ENCODE measurements at regions not wholly inside any gene's neighbourhood (a gene's known extent, or its start where the extent isn't known, plus 50 kb on each side); places are given as distances from the start of the nearest gene placed in this dataset.
"Not testable (repeated sequence)": the region's sequence is repeated elsewhere in the genome, so short reads cannot be mapped to it uniquely, and the experiment has no call there.

- no peaks in the 10 kb centered on the region for H3K27me3 Mint-ChIP-seq (ENCODE audit: unreplicated experiment)
- no peak overlapping the region for H3K4me3 Mint-ChIP-seq (ENCODE audit: unreplicated experiment)
- H3K9me3 Mint-ChIP-seq (ENCODE audit: unreplicated experiment), result no peaks in the 10 kb centered on the region
- H3K36me3 Mint-ChIP-seq (ENCODE audit: unreplicated experiment), result no peaks in the 10 kb centered on the region
- peaks cover 3% of the 10 kb centered on the region for H3K4me1 Mint-ChIP-seq (ENCODE audit: low read depth, unreplicated experiment)
- H3K27ac Mint-ChIP-seq (ENCODE audit: unreplicated experiment), result no peak overlapping the region
- DNase-seq, result no peak
- TF ChIP-seq CTCF (IDR thresholded peaks at IDR 0.05; ENCODE audit: partially characterized antibody, unreplicated experiment), result no peak
Measured at GRCh38 chr2:155583674-155584195, 748.8 kb downstream of the NR4A2 start.

- Mint-ChIP-seq H3K4me1 (ENCODE audit: low read depth, unreplicated experiment) (no peaks in the 10 kb centered on the region), H3K27me3 (ENCODE audit: unreplicated experiment) (no peaks in the 10 kb centered on the region), H3K4me3 (ENCODE audit: unreplicated experiment) (no peak overlapping the region), H3K9me3 (ENCODE audit: unreplicated experiment) (peaks cover 7% of the 10 kb centered on the region), H3K36me3 (ENCODE audit: unreplicated experiment) (no peaks in the 10 kb centered on the region), H3K27ac (ENCODE audit: unreplicated experiment) (no peak overlapping the region)
- DNase-seq, result no peak
- no peak for TF ChIP-seq CTCF (IDR thresholded peaks at IDR 0.05; ENCODE audit: partially characterized antibody, unreplicated experiment)
Measured at GRCh38 chr2:155574941-155575340, 757.6 kb downstream of the NR4A2 start.

- no peak overlapping the region for H3K27ac Mint-ChIP-seq (ENCODE audit: unreplicated experiment)
- H3K36me3 Mint-ChIP-seq (ENCODE audit: unreplicated experiment), result no peaks in the 10 kb centered on the region
- no peak for TF ChIP-seq CTCF (IDR thresholded peaks at IDR 0.05; ENCODE audit: partially characterized antibody, unreplicated experiment)
- DNase-seq, result no peak
- no peaks in the 10 kb centered on the region for H3K27me3 Mint-ChIP-seq (ENCODE audit: unreplicated experiment)
- H3K4me1 Mint-ChIP-seq (ENCODE audit: low read depth, unreplicated experiment), result peaks cover 6% of the 10 kb centered on the region
- no peak overlapping the region for H3K4me3 Mint-ChIP-seq (ENCODE audit: unreplicated experiment)
- no peaks in the 10 kb centered on the region for H3K9me3 Mint-ChIP-seq (ENCODE audit: unreplicated experiment)
Measured at GRCh38 chr2:155547571-155547970, 785.0 kb downstream of the NR4A2 start.

- Mint-ChIP-seq H3K27me3 (ENCODE audit: unreplicated experiment) (no peaks in the 10 kb centered on the region), H3K4me1 (ENCODE audit: low read depth, unreplicated experiment) (peaks cover 6% of the 10 kb centered on the region), H3K9me3 (ENCODE audit: unreplicated experiment) (no peaks in the 10 kb centered on the region), H3K27ac (ENCODE audit: unreplicated experiment) (no peak overlapping the region), H3K36me3 (ENCODE audit: unreplicated experiment) (no peaks in the 10 kb centered on the region), H3K4me3 (ENCODE audit: unreplicated experiment) (no peak overlapping the region)
- DNase-seq, result no peak
- no peak for TF ChIP-seq CTCF (IDR thresholded peaks at IDR 0.05; ENCODE audit: partially characterized antibody, unreplicated experiment)
Measured at GRCh38 chr2:155546721-155547555, 785.6 kb downstream of the NR4A2 start.

GRCh38 chr2:155539028-155539427 lies 793.5 kb downstream of the NR4A2 start:
- H3K36me3 Mint-ChIP-seq (ENCODE audit: unreplicated experiment); H3K27me3 Mint-ChIP-seq (ENCODE audit: unreplicated experiment); H3K27ac Mint-ChIP-seq (ENCODE audit: unreplicated experiment); H3K4me1 Mint-ChIP-seq (ENCODE audit: low read depth, unreplicated experiment); H3K4me3 Mint-ChIP-seq (ENCODE audit: unreplicated experiment); H3K9me3 Mint-ChIP-seq (ENCODE audit: unreplicated experiment); DNase-seq: not testable (repeated sequence)

All from glutamatergic neuron (in vitro differentiated cells).